Pancreas (tissue), 10 donors: ENCODE measurements at regions not wholly inside any gene's neighbourhood (a gene's known extent, or its start where the extent isn't known, plus 50 kb on each side); places are given as distances from the start of the nearest gene placed in this dataset.

Experiments
- ATAC-seq, 4 donors: fragments of 200-7000 bp; cut with Tn5 transposase; one replicate each; pipeline versions ENCODE4 v1.8.0 to v1.9.1; 2020; ENCODE audit warnings: mild to moderate bottlenecking in 4 of 4, moderate library complexity in 4 of 4
- DNase-seq, 6 donors: peaks; one replicate each; pipeline ENCODE4 v3.0.0-alpha.2; 2020
- FAIRE-seq: peaks from 2 replicates; lab custom pipeline; 2012; peaks lifted over from hg19 to GRCh38; lab: Jason Lieb, UNC
- H3K27ac ChIP-seq, 4 donors: fragments of 200-600 bp; sonication (generic); 1 replicate in 3 of 4; 2 replicates in 1 of 4; pipeline versions ENCODE4 v1.5.0 to v1.8.0; 2020
- H3K27me3 ChIP-seq, 4 donors: fragments of 200-600 bp; one replicate each; pipeline ENCODE4 v1.8.0; 2021
- H3K36me3 ChIP-seq, 3 donors: fragments of 200-600 bp; sonication (generic) in 1 of 3; one replicate each; pipeline versions ENCODE4 v1.5.0 to v1.8.0; 2020 to 2021
- H3K4me1 ChIP-seq, 3 donors: fragments of 200-600 bp; one replicate each; pipeline ENCODE4 v1.8.0; 2021
- H3K4me3 ChIP-seq, 4 donors: fragments of 200-600 bp; sonication (generic) in 2 of 4; one replicate each; pipeline versions ENCODE4 v1.5.0 to v1.8.0; 2020 to 2021
- H3K9me3 ChIP-seq, 4 donors: fragments of 200-600 bp; one replicate each; pipeline ENCODE4 v1.8.0; 2021
- CTCF ChIP-seq, 4 donors: fragments of 200-600 bp; sonication (generic) in 3 of 4; IDR thresholded peaks; one replicate each; pipeline versions ENCODE4 v1.5.0 to v1.8.0; 2021; ENCODE audit warnings: antibody characterized with exemption in 4 of 4
- WGBS, 2 donors: extraction: QIAGEN DNeasy Blood & Tissue Kit; methylation state at CpG; one replicate each; pipeline ENCODE4 v1.1.7; 2013; 5-methylcytosine and 5-hydroxymethylcytosine counted together
- intact Hi-C, 3 donors: fragments of 100-400 bp; cut with DNase I; formaldehyde crosslinking; loops; one replicate each; pipeline versions ENCODE4 v1.11.1 to v1.14.2; 2022
- donor health status: healthy with polysubstance abuse.
- donor health status: DM: no; HTN: no; CAD: no; lungs with moderate emphysema.
- donor health status: DM: no; HTN: no; CAD: no.
- donor health status: control.
- donor health status: control.
- donor health status: Bipolar disorder and iron deficiency.
- donor health status: DM: yes; HTN: yes; CAD: no.
- donor health status: DM: no; HTN: no; CAD: no.
- donor health status: DM: no; HTN: no; CAD: no.
- donor health status: DM: yes; HTN: yes; CAD: no.

GRCh38 chr13:54593504-54593903 lies 1564.9 kb downstream of the OLFM4 start:
- peak in 1 of 6 donors; percentile 23 for DNase-seq
- TF ChIP-seq CTCF (IDR thresholded peaks at IDR 0.05) = no peak
- no peaks in the 10 kb centered on the region for H3K4me1 ChIP-seq
- no peak overlapping the region for H3K4me3 ChIP-seq
- no peaks in the 10 kb centered on the region for H3K27me3 ChIP-seq
- intact Hi-C loops = no loop called here
- 85 to 92% methylated on average over 3 of the region's 3 CpGs for WGBS, 2 donors
- no peak for FAIRE-seq
- H3K9me3 ChIP-seq = no peaks in the 10 kb centered on the region
- no peak for ATAC-seq
- no peak overlapping the region for H3K27ac ChIP-seq
- H3K36me3 ChIP-seq = no peaks in the 10 kb centered on the region

GRCh38 chr13:54597540-54598088 lies 1569.0 kb downstream of the OLFM4 start:
- no peak for ATAC-seq
- 76 to 85% methylated on average over 4 of the region's 4 CpGs for WGBS, 2 donors

GRCh38 chr13:54599413-54599812 lies 1570.8 kb downstream of the OLFM4 start:
- DNase-seq (no peak), FAIRE-seq (no peak), ATAC-seq (no peak)
- Histone ChIP-seq H3K27ac (no peak overlapping the region), H3K27me3 (no peaks in the 10 kb centered on the region), H3K4me3 (no peak overlapping the region), H3K4me1 (no peaks in the 10 kb centered on the region), H3K9me3 (no peaks in the 10 kb centered on the region), H3K36me3 (no peaks in the 10 kb centered on the region)
- 31 to 36% methylated on average over 1 of the region's 1 CpG for WGBS, 2 donors
- intact Hi-C loops = no loop called here
- no peak for TF ChIP-seq CTCF (IDR thresholded peaks at IDR 0.05)

More at GRCh38 chr13:54597540-54598088, 1569.0 kb downstream of the OLFM4 start:
- Histone ChIP-seq H3K36me3 (no peaks in the 10 kb centered on the region), H3K4me3 (no peak overlapping the region), H3K27me3 (no peaks in the 10 kb centered on the region), H3K9me3 (no peaks in the 10 kb centered on the region), H3K4me1 (no peaks in the 10 kb centered on the region), H3K27ac (no peak overlapping the region)
- DNase-seq = no peak
- FAIRE-seq = no peak
- TF ChIP-seq CTCF (IDR thresholded peaks at IDR 0.05) = no peak
- intact Hi-C loops = no loop called here

GRCh38 chr13:54606944-54607343 lies 1578.3 kb downstream of the OLFM4 start:
- Histone ChIP-seq H3K36me3 (no peaks in the 10 kb centered on the region), H3K27me3 (no peaks in the 10 kb centered on the region), H3K4me3 (no peak overlapping the region), H3K4me1 (no peaks in the 10 kb centered on the region), H3K9me3 (no peaks in the 10 kb centered on the region), H3K27ac (no peak overlapping the region)
- no peak for ATAC-seq
- intact Hi-C loops = no loop called here
- no peak for TF ChIP-seq CTCF (IDR thresholded peaks at IDR 0.05)
- DNase-seq = no peak
- 54 to 65% methylated on average over 1 of the region's 1 CpG for WGBS, 2 donors
- FAIRE-seq = no peak

GRCh38 chr13:54607421-54607820 lies 1578.8 kb downstream of the OLFM4 start:
- no peak for FAIRE-seq
- intact Hi-C loops = no loop called here
- Histone ChIP-seq H3K27ac (no peak overlapping the region), H3K4me3 (no peak overlapping the region), H3K27me3 (no peaks in the 10 kb centered on the region), H3K4me1 (no peaks in the 10 kb centered on the region), H3K9me3 (no peaks in the 10 kb centered on the region), H3K36me3 (no peaks in the 10 kb centered on the region)
- no peak for ATAC-seq
- no peak for TF ChIP-seq CTCF (IDR thresholded peaks at IDR 0.05)
- no peak for DNase-seq
